ENCODE measurements at regions not wholly inside any gene's neighbourhood (a gene's known extent, or its start where the extent isn't known, plus 50 kb on each side); places are given as distances from the start of the nearest gene placed in this dataset. TPM values are rescaled to one million over a fixed set of nuclear protein-coding genes. Genes with fewer than 3 reads are reported as not detected.
"Not testable (repeated sequence)": the region's sequence is repeated elsewhere in the genome, so short reads cannot be mapped to it uniquely, and the experiment has no call there.

GRCh38 chr2:154583274-154583673 is 115.2 kb upstream of the KCNJ3 start:
- not testable (repeated sequence) for DNase-seq

DNA sequence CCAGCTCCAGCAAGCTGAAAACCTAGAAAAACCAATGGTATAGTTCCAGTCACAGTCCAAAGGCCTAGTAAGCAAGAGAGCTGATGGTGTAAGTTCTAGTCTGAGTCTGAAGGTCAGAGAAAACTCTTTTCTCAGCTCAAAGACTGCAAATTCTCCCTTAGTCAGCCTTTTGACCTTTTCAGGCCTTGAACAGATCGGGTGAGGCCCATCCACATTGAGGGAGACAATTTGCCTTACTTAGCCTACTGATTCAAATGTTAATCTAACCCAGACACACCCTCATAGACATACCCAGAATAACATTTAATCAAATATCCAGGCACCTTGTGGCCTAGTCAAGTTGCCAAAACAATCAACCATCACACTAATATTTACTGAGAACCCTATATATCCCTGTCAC is 110.8 kb upstream of the KCNJ3 start:
- no peak for DNase-seq

DNA sequence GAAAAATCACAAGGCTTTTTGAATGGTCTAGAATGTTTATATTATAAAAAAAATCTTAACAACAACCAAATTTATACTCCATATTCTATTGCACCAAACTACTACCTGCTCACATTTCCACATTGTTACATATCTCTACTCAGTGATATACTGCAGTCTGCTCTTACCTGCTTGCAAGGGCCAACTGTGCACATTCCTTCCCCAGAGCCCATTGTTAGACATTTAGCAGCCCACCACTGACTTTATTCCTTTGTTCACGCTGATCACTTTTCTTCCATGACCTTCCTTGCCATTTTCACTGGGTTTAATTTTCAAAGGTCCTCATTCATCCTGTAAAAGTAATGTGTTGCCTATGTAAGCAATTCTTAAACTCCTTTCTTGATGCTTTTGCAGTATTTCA is 109.7 kb upstream of the KCNJ3 start:
- DNase-seq = no peak

DNA sequence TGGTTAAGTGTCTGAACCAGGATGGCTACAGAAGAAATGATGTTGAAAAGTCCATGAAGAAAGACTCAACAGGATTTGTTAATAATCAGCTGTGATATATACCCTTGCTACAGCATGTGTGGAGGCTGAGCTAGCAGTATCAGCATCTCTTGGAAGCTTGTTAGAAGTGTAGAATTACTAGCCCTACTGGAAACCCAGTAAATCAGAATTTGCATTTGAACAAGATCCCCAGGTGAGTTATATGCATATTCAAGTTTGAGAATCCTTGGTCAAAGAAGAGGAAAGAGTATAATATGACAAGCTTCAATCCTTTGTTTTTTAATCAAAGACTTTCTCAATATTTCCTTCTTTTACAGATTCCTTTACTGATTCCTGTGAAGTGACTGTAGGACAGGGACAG is 109.0 kb upstream of the KCNJ3 start:
- no peak for DNase-seq

DNA sequence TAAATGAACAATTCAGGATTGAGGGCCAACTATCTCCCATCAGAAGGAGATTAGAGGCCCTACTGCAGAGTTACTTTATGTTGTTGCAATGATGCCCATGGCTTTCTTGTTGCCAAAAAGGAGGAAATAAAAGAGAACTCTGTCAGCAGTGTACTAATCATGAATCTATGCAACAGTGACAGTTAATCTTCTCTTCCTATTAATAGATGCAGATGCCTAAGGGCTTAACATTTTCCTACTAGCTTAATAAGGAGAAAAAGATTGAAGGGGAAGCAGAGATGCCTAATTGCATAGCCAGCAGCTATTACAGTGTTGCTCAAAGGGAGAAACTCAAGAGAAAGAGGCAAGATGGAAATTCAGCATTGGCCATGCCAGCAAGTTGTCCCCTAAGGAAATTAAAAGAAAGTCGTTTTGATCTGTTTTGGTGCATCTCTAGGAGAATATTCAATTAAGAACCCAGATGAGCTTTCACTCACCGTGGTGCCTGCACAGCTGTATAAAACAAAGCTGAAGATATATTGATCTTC is 107.1 kb upstream of the KCNJ3 start:
- DNase-seq = no peak

DNA sequence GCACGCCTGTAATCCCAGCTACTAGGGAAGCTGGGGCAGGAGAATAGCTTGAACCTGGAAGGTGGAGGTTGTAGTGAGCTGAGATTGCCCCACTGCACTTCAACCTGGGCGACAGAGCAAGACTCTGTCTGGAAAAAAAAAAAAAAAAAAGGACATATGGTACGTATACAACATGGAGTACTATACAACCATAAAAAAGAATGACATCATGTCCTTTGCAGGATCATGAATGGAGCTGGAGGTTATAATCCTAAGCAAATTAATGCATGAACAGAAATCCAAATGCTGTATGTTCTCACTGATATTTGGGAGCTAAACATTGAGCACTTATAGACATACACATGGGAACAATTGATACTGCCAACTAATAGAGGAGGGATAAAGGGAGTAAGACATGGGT is 99.3 kb upstream of the KCNJ3 start:
- DNase-seq = no peak

GRCh38 chr2:154600927-154601494 is 97.5 kb upstream of the KCNJ3 start:
- no peak for DNase-seq

GRCh38 chr2:154603682-154604081 is 94.8 kb upstream of the KCNJ3 start:
- DNase-seq = no peak

- DNase-seq = no peak
Measured at GRCh38 chr2:154608438-154608837, 90.1 kb upstream of the KCNJ3 start.

- DNase-seq = no peak
Measured at GRCh38 chr2:154614906-154615305, 83.6 kb upstream of the KCNJ3 start.

GRCh38 chr2:154616659-154617058 is 81.8 kb upstream of the KCNJ3 start:
- DNase-seq = no peak

DNA sequence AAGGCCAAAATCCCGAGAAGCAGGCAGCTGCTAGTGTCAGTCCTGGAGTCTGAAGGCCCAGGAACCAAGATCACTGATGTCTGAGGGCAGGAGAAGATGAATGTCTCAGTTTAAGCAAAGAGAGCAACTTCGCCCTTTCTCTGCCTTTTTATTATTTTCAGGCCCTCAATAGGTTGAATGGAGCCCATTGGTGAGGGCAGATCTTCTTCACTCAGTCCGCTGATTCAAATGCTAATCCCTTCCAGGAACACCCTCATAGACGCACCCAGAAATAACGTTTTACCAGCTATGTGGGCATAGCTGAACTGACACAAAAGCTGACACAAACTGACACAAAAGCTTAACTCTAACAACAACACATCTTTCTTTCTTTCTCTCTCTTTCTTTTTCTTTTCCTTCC is 78.0 kb upstream of the KCNJ3 start:
- DNase-seq = no peak

DNA sequence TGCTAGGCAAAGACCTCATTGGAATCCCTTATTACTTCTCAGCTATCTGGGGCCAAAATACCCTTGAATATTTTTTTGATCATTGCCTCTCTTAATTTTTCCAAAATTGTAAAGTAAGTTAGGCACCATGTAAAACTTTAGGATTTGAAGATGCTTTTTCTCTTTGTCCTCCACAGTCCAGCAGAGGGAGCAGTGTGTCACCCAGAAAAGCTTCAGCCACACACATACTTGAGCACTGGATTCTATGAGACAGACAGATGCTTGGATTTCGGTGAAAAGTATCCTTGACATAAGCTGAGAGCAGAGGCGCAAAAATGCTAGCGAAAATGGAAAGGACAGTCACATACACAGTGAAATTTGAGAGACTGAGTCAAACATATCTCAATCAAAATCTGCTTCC is 74.7 kb upstream of the KCNJ3 start:
- peak; percentile 83 for DNase-seq

- no peak for DNase-seq
Measured at GRCh38 chr2:154637456-154637855, 61.0 kb upstream of the KCNJ3 start.

GRCh38 chr2:154638783-154639182 is 59.7 kb upstream of the KCNJ3 start:
- DNase-seq = no peak

GRCh38 chr2:154640000-154640399 is 58.5 kb upstream of the KCNJ3 start:
- no peak for DNase-seq

Small RNAs in the stretch of these regions (small RNA-seq; reads per million reads assigned to genes)
- not detected for gene RNA5SP107 (ENCODE audit: low replicate concordance)

All from tongue (tissue), 2 donors.